HUES64 (cell line): ENCODE measurements at regions not wholly inside any gene's neighbourhood (a gene's known extent, or its start where the extent isn't known, plus 50 kb on each side); places are given as distances from the start of the nearest gene placed in this dataset.

Experiments
- H3K27ac ChIP-seq: 2 replicates; pipeline ENCODE4 v1.7.0; 2013; ENCODE audit warnings: low read depth, low read length, inconsistent platforms
- H3K27me3 ChIP-seq: 2 replicates; pipeline ENCODE4 v1.6.1; 2013; ENCODE audit warnings: mild to moderate bottlenecking, low read length; ENCODE audit not compliant: insufficient read depth
- H3K36me3 ChIP-seq: 2 replicates; pipeline ENCODE4 v1.6.1; 2013; ENCODE audit warnings: mild to moderate bottlenecking, low read length; ENCODE audit not compliant: insufficient read depth
- H3K4me1 ChIP-seq: 2 replicates; pipeline ENCODE4 v1.6.1; 2013; ENCODE audit warnings: mild to moderate bottlenecking, low read length, moderate library complexity; ENCODE audit not compliant: insufficient read depth
- H3K4me3 ChIP-seq: 2 replicates; pipeline ENCODE4 v1.5.1; 2013; ENCODE audit warnings: mild to moderate bottlenecking, low read length, moderate library complexity
- H3K9ac ChIP-seq: 2 replicates; pipeline ENCODE4 v1.6.1; 2013; ENCODE audit warnings: mild to moderate bottlenecking, low read depth, low read length
- H3K9me3 ChIP-seq: 2 replicates; pipeline ENCODE4 v1.6.1; 2013; ENCODE audit warnings: low read depth, low read length; ENCODE audit not compliant: insufficient read depth
- WGBS: fragments of 150-250, 120-280 bp; methylation state at CpG from one replicate; pipeline ENCODE4 v1.1.7; 2013; ENCODE audit warnings: missing lambda C conversion rate; 5-methylcytosine and 5-hydroxymethylcytosine counted together

DNA sequence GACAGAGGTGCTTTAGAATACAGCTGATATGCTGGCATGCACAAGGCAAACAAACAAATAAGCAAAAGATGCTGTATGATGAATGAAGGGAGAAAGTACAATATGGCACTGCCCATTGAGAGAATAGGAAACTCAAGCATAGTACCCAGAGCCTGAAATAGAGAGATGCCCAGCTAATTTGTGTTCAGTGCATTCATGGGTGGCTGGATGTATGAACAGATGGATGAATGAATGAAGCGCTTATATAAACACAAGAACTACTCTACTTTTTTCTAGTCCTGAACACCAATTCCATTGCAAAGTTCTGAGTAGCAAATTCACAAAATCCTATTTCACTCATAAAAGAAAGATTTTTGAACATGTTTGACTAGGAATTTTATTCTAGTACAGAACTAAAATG, 756.3 kb downstream of the SATB2 start:
- Histone ChIP-seq H3K4me1 (no peaks in the 10 kb centered on the region), H3K36me3 (no peaks in the 10 kb centered on the region), H3K9me3 (no peaks in the 10 kb centered on the region), H3K4me3 (no peak overlapping the region), H3K27me3 (no peaks in the 10 kb centered on the region), H3K27ac (no peak overlapping the region), H3K9ac (no peak overlapping the region)
- 100% methylated on average over 1 of the region's 1 CpG for WGBS

DNA sequence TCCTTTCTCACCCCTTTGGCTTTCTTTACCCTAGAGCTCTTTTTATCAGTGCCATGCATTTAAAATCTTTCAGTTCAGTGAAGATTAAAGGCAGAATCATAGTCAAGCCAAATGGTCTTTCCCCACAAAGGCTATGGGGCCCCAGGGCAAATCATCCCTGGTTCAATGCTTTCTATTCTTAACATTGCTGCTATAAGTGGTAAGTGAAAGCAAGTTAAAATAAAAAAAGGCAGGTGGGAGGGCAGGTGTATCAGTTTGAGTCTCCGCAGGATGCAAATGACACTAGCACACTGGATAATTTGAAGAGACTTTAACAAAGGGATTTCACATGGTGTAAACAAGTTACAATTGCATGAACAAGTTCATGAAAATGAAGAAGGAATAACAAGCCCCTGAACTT, 757.4 kb downstream of the SATB2 start:
- Histone ChIP-seq H3K4me3 (no peak overlapping the region), H3K4me1 (no peaks in the 10 kb centered on the region), H3K27me3 (no peaks in the 10 kb centered on the region), H3K9ac (no peak overlapping the region), H3K36me3 (no peaks in the 10 kb centered on the region), H3K9me3 (no peaks in the 10 kb centered on the region), H3K27ac (no peak overlapping the region)
- 100% methylated on average over 1 of the region's 1 CpG for WGBS

DNA sequence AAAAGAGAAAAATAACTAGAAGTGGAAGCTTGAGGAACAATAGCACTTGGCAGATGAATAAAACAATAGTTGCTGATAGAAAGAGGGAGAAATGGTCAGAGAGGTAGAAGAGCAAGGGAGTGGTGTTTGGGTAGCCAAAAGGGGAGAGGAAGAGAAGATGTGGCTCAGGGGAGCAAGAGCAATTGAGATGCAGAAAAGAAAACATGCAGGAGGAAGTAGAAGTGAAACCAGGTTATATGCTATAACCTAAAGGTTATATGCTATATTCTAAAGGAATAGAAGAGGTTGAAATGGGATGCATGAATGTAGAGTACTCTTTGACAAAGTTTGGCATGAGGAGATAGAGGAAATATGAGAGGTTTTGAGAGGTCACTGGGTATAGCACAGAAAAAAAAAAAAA, 759.5 kb downstream of the SATB2 start:
- Histone ChIP-seq H3K4me3 (no peak overlapping the region), H3K9me3 (no peaks in the 10 kb centered on the region), H3K4me1 (no peaks in the 10 kb centered on the region), H3K27ac (no peak overlapping the region), H3K36me3 (no peaks in the 10 kb centered on the region), H3K9ac (no peak overlapping the region), H3K27me3 (no peaks in the 10 kb centered on the region)

- no peak overlapping the region for H3K4me3 ChIP-seq
- no peaks in the 10 kb centered on the region for H3K36me3 ChIP-seq
- H3K27ac ChIP-seq = no peak overlapping the region
- H3K4me1 ChIP-seq = no peaks in the 10 kb centered on the region; the same call in 1 of the 2 replicates
- H3K9me3 ChIP-seq = no peaks in the 10 kb centered on the region
- no peak overlapping the region for H3K9ac ChIP-seq
- H3K27me3 ChIP-seq = no peaks in the 10 kb centered on the region
Observed at GRCh38 chr2:198697794-198698193, 759.9 kb downstream of the SATB2 start.

DNA sequence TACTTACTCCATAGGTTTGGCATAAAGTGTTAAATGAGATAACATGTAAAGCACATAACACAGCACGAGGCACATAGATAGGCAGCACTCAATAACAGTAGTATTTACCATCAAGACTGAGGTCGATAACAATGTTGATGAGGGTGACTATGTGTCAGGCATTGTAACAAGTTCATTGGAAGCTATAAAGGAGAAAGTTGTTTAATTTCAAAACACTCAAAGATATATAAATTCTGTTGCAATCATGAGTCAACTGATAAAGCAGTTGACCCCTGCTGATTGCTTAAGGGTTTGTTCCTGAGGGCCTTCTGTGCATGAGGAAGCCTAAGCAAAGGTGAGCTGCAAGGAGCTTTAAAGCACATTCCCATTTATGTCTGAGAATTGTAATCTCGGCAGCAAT, 760.5 kb downstream of the SATB2 start:
- no peaks in the 10 kb centered on the region for H3K27me3 ChIP-seq
- no peak overlapping the region for H3K27ac ChIP-seq
- H3K4me1 ChIP-seq = no peaks in the 10 kb centered on the region; the same call in 1 of the 2 replicates
- no peaks in the 10 kb centered on the region for H3K36me3 ChIP-seq
- no peak overlapping the region for H3K9ac ChIP-seq
- no peaks in the 10 kb centered on the region for H3K9me3 ChIP-seq
- no peak overlapping the region for H3K4me3 ChIP-seq
- WGBS = 95% methylated on average over 3 of the region's 3 CpGs

DNA sequence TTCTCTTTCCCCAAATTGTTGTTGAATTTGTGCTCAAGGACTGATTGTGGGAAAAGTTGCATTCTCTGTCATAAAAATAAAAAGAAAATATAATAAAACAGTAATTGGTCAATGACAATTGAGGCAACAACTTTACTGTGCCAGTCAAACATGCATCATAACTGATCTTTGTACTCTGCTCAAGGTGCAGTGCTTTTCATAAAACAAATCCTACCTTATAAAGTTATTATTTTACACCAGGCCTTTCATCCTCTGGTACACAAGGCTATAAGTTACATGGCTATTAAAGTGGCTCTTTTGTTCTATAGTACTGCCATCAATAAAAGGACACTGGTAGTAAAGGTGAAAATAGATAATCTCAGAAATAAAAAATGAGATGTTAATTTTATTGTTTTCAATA, 761.9 kb downstream of the SATB2 start:
- H3K4me1 ChIP-seq = no peaks in the 10 kb centered on the region; the same call in 1 of the 2 replicates
- H3K36me3 ChIP-seq = no peaks in the 10 kb centered on the region
- H3K9me3 ChIP-seq = no peaks in the 10 kb centered on the region
- no peak overlapping the region for H3K4me3 ChIP-seq
- H3K27me3 ChIP-seq = no peaks in the 10 kb centered on the region
- no peak overlapping the region for H3K27ac ChIP-seq
- H3K9ac ChIP-seq = no peak overlapping the region

GRCh38 chr2:198692907-198693510, 764.7 kb downstream of the SATB2 start:
- Histone ChIP-seq H3K27ac (no peak overlapping the region), H3K27me3 (no peaks in the 10 kb centered on the region), H3K9me3 (no peaks in the 10 kb centered on the region), H3K36me3 (no peaks in the 10 kb centered on the region), H3K4me3 (no peak overlapping the region), H3K9ac (no peak overlapping the region), H3K4me1 (no peaks in the 10 kb centered on the region; the same call in 1 of the 2 replicates)
- WGBS = 72% methylated on average over 9 of the region's 9 CpGs

DNA sequence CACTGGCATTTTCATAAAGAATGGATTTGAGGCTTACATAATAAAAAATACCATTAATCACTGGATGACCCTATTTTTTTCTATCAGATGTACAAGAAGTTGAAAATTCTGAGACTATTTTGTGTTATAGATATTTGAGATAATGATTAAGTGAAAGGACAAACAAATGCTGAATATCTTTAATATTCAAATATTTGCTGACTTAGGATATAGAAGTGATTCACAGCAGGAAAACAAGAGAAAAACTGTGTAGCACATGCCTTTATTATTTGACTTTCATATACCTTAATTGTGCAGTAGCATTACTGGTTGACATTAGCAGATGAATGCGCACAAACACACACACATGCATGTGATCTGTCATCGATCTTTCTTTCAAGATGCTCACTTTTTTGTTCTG, 766.5 kb downstream of the SATB2 start:
- Histone ChIP-seq H3K9ac (no peak overlapping the region), H3K27ac (no peak overlapping the region), H3K36me3 (no peaks in the 10 kb centered on the region), H3K9me3 (no peaks in the 10 kb centered on the region), H3K4me3 (no peak overlapping the region), H3K4me1 (no peaks in the 10 kb centered on the region; the same call in 1 of the 2 replicates), H3K27me3 (no peaks in the 10 kb centered on the region)
- 97% methylated on average over 2 of the region's 2 CpGs for WGBS

DNA sequence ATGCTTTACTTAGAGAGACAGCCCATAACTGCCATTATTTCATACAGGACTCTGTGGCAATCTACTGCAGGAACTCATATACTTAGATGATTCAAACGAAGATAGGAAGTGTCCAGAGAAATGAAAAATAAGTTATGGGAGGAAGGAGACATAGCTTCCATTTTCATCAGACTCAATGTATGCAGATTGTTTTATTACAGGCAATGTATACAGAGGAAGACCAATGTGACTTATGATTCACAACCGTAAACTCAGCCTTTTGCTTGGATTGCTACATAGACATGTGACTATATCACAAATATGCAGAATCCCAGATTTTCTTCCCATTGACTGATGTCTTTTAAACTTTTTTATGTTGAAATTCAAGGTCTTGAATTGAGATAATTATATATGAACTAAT, 793.4 kb downstream of the SATB2 start:
- no peak overlapping the region for H3K4me3 ChIP-seq
- H3K9ac ChIP-seq = no peak overlapping the region
- 89% methylated on average over 2 of the region's 2 CpGs for WGBS
- no peak overlapping the region for H3K27ac ChIP-seq
- no peaks in the 10 kb centered on the region for H3K9me3 ChIP-seq
- H3K36me3 ChIP-seq = no peaks in the 10 kb centered on the region
- H3K4me1 ChIP-seq = no peaks in the 10 kb centered on the region
- H3K27me3 ChIP-seq = no peaks in the 10 kb centered on the region

GRCh38 chr2:198662905-198663304, 794.8 kb downstream of the SATB2 start:
- Histone ChIP-seq H3K27me3 (no peaks in the 10 kb centered on the region), H3K36me3 (no peaks in the 10 kb centered on the region), H3K4me1 (no peaks in the 10 kb centered on the region), H3K27ac (no peak overlapping the region), H3K4me3 (no peak overlapping the region), H3K9ac (no peak overlapping the region), H3K9me3 (no peaks in the 10 kb centered on the region)
- WGBS = 95% methylated on average over 4 of the region's 4 CpGs

GRCh38 chr2:198660501-198660900, 797.2 kb downstream of the SATB2 start:
- H3K4me1 ChIP-seq = no peaks in the 10 kb centered on the region

More at GRCh38 chr2:198660501-198660900, 797.2 kb downstream of the SATB2 start:
- H3K9me3 ChIP-seq = no peaks in the 10 kb centered on the region
- H3K9ac ChIP-seq = no peak overlapping the region
- no peak overlapping the region for H3K4me3 ChIP-seq
- H3K36me3 ChIP-seq = no peaks in the 10 kb centered on the region
- no peak overlapping the region for H3K27ac ChIP-seq
- 95% methylated on average over 3 of the region's 3 CpGs for WGBS
- no peaks in the 10 kb centered on the region for H3K27me3 ChIP-seq
